ENCODE measurements at regions not wholly inside any gene's neighbourhood (a gene's known extent, or its start where the extent isn't known, plus 50 kb on each side); places are given as distances from the start of the nearest gene placed in this dataset.

GRCh38 chr13:68099631-68100030 is 869.5 kb upstream of the PCDH9 start (continued):
- TF ChIP-seq, protein P1, sequence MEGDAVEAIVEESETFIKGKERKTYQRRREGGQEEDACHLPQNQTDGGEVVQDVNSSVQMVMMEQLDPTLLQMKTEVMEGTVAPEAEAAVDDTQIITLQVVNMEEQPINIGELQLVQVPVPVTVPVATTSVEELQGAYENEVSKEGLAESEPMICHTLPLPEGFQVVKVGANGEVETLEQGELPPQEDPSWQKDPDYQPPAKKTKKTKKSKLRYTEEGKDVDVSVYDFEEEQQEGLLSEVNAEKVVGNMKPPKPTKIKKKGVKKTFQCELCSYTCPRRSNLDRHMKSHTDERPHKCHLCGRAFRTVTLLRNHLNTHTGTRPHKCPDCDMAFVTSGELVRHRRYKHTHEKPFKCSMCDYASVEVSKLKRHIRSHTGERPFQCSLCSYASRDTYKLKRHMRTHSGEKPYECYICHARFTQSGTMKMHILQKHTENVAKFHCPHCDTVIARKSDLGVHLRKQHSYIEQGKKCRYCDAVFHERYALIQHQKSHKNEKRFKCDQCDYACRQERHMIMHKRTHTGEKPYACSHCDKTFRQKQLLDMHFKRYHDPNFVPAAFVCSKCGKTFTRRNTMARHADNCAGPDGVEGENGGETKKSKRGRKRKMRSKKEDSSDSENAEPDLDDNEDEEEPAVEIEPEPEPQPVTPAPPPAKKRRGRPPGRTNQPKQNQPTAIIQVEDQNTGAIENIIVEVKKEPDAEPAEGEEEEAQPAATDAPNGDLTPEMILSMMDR (IDR thresholded peaks at IDR 0.05; ENCODE audit: control extremely low read depth in 1 of 3, insufficient read depth in 1 of 3, low read depth in 1 of 3, low read length in 3 of 3): no peak
- TF ChIP-seq GTF2F1 (IDR thresholded peaks at IDR 0.05; ENCODE audit: borderline replicate concordance, low read depth, low read length) (no peak), HDAC6 (IDR thresholded peaks at IDR 0.05; ENCODE audit: low read depth, low read length) (no peak), RBBP5 (IDR thresholded peaks at IDR 0.05; ENCODE audit: borderline replicate concordance, low read depth, low read length) (no peak)

Data from H1 (cell line).